Neural cell (in vitro differentiated cells): ENCODE measurements at regions not wholly inside any gene's neighbourhood (a gene's known extent, or its start where the extent isn't known, plus 50 kb on each side); places are given as distances from the start of the nearest gene placed in this dataset.

Experiments
- SMC3 ChIP-seq: fragments of 450-650 bp; conservative IDR thresholded peaks from 2 replicates; pipeline ENCODE4 v1.6.1; 2014; ENCODE audit warnings: antibody characterized with exemption, mild to moderate bottlenecking, moderate library complexity; ENCODE audit not compliant: poor library complexity
- TF ChIP-seq, protein P1 (sequence below): fragments of 450-650 bp; IDR thresholded peaks from 2 replicates; pipeline ENCODE4 v1.5.1; 2014; ENCODE audit warnings: antibody characterized with exemption, mild to moderate bottlenecking, moderate library complexity; ENCODE audit not compliant: poor library complexity, severe bottlenecking

DNA sequence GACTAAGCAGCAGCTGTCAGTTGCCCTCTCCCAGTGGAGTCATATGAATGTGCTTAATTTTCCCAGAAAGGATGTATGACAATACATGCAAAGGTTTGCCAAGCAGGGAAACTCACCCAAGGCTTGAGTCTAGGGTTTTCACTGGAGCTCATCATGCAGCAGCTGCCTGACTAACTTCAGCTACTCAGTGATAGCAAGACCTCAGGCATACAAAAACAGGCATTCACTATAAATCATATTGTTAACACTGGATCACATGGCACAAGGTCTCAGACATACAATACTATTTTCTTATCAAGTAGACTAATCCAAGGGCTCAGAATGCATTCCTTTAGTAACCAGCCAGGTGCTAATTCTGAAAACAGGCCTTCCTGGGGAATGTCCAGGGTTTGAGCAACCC, 85.0 kb upstream of the STAC start:
- TF ChIP-seq, protein P1, sequence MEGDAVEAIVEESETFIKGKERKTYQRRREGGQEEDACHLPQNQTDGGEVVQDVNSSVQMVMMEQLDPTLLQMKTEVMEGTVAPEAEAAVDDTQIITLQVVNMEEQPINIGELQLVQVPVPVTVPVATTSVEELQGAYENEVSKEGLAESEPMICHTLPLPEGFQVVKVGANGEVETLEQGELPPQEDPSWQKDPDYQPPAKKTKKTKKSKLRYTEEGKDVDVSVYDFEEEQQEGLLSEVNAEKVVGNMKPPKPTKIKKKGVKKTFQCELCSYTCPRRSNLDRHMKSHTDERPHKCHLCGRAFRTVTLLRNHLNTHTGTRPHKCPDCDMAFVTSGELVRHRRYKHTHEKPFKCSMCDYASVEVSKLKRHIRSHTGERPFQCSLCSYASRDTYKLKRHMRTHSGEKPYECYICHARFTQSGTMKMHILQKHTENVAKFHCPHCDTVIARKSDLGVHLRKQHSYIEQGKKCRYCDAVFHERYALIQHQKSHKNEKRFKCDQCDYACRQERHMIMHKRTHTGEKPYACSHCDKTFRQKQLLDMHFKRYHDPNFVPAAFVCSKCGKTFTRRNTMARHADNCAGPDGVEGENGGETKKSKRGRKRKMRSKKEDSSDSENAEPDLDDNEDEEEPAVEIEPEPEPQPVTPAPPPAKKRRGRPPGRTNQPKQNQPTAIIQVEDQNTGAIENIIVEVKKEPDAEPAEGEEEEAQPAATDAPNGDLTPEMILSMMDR = no peak
- no peak for TF ChIP-seq SMC3
